OCI-LY7 (cell line): ENCODE measurements at regions not wholly inside any gene's neighbourhood (a gene's known extent, or its start where the extent isn't known, plus 50 kb on each side); places are given as distances from the start of the nearest gene placed in this dataset.

Experiments used
- CTCF ChIP-seq: fragments of 200-600 bp; sonication (generic); conservative IDR thresholded peaks from 2 replicates; pipeline ENCODE4 v1.5.1; 2014; ENCODE audit warnings: mild to moderate bottlenecking, antibody characterized with exemption, low read length, moderate library complexity, mixed read lengths
- EZH2phosphoT487 ChIP-seq: fragments of 200-600 bp; sonication (generic); IDR thresholded peaks from 2 replicates; pipeline ENCODE4 v1.6.1; 2018; ENCODE audit warnings: low read depth, borderline replicate concordance, mild to moderate bottlenecking, mixed run types, antibody characterized with exemption, low read length, moderate library complexity, mixed read lengths

GRCh38 chr5:3321923-3322322 lies 273.7 kb upstream of the IRX1 start:
- TF ChIP-seq CTCF, result no peak
- no peak for TF ChIP-seq EZH2phosphoT487
